ENCODE measurements at regions not wholly inside any gene's neighbourhood (a gene's known extent, or its start where the extent isn't known, plus 50 kb on each side); places are given as distances from the start of the nearest gene placed in this dataset.
"Not testable (repeated sequence)": the region's sequence is repeated elsewhere in the genome, so short reads cannot be mapped to it uniquely, and the experiment has no call there.

GRCh38 chr16:35102780-35103403 lies 1643.5 kb downstream of the TP53TG3F start:
- no peak for DNase-seq (ENCODE audit: low read depth in 4 of 4, low spot score in 1 of 4)

DNA sequence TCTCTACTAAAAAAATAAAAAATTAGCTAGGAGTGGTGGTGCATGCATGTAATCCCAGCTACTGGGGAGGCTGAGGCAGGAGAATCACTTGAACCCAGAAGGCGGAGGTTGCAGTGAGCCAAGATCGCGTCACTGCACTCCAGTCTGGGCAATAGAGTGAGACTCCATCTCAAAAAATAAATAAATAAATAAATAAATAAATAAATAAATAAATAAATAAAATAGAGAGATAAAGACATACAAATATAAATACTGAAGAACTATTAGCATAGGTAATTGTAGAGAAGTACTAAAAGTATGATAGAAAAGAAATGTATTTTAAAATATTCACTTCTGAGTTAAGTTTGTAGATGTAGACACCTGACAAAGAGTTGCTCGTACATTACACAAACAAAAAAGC lies 1652.4 kb downstream of the TP53TG3F start:
- DNase-seq (ENCODE audit: low read depth in 4 of 4, low spot score in 1 of 4): not testable (repeated sequence)

DNA sequence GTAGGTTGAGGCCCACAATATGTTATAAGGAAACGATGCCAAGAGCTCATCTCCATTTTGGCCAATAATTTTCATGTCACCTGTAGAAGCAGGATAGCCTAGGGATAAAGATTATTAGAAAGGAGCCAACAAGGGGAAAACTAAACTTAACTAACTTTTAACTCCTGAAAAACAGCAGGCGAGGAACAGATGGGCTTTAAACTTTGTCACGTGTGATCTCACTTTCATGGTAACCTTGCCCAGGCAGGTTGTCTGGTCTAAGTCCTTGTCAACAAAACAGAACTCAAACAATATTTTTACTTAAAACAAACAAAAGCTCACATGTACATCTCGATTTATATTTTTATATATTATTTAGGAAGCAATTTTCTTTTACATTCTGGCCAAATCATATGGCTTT lies 1672.0 kb downstream of the TP53TG3F start:
- DNase-seq (ENCODE audit: low read depth in 4 of 4, low spot score in 1 of 4): no peak

GRCh38 chr16:35134471-35134870 lies 1675.1 kb downstream of the TP53TG3F start:
- DNase-seq (ENCODE audit: low read depth in 4 of 4, low spot score in 1 of 4): no peak

GRCh38 chr16:35140293-35140986 lies 1681.0 kb downstream of the TP53TG3F start:
- no peak for DNase-seq (ENCODE audit: low read depth in 4 of 4, low spot score in 1 of 4)

DNA sequence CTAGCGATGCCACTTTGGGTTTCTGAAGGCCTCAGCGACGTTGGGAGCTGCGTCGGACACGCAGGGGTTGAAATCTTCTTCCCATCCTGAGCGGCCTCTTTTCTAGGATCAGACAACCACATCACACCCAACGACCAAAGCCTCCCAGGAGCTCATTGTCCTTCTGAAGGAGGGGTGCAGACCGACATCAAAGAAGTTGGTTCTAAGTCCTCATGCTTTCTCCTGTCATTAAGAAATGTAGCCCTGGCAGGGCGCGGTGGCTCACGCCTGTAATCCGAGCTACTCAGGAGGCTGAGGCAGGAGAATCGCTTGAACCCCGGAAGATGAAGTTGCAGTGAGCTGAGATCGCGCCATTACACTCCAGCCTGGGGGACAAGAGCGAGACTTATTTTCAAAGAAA lies 1681.9 kb downstream of the TP53TG3F start:
- DNase-seq (ENCODE audit: low read depth in 4 of 4, low spot score in 1 of 4): no peak

- DNase-seq (ENCODE audit: low read depth in 4 of 4, low spot score in 1 of 4): no peak
Measured at GRCh38 chr16:35142147-35142808, 1682.9 kb downstream of the TP53TG3F start.

DNA sequence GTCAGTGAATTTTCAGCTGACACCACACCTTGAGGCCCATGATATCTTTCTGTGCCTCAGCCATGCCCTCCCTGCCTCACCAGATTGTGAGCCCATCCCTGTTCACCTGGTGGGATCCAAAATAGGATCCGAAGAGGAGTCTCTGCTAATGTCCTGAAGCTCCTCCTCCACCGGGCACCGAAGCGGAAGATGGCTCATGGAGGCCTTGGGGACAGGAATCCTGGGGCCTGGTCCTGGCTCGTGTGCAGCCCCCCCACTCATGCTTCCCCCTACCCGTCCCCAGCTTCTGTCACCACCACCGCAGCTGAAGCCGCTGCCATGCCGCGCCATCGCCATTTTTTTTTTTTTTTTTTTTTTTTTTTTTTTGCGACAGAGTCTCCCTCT lies 1683.4 kb downstream of the TP53TG3F start:
- DNase-seq (ENCODE audit: low read depth in 4 of 4, low spot score in 1 of 4): no peak

DNA sequence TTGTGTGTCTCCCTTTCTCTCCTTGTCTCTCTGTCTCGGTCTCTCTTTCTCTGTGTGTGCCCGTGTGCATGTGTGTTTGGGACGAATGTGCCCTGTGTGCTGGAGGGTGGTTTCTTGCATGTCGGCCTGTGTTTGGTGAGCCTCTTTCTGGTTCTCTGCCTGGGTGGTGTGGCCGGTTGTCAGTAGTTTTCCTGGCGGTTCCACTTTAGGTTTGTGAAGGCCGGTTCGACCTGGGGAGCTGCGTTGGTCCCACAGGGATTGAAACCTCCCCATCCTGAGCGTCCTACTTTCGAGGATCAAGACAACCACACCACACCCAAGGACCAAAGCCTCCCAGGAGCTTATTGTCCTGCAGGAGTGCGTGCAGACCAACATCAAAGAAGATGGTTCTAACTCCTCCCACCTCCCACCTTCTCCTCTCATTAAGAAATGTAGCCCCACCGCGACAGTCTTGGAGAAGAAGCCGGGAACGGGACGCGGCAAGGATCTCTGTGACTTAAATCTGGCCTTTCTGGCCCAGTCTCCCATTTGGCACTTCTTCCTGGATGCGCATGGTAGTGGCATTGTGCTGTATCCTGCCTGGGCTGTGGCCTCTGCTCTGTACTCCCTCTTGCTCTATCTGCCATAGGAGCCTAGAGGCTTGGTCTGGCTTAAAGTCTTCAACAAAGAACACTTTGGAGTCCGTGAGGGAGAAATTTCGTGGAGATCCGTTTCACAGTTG lies 1685.0 kb downstream of the TP53TG3F start:
- DNase-seq (ENCODE audit: low read depth in 4 of 4, low spot score in 1 of 4): no peak

GRCh38 chr16:35146031-35146710 lies 1686.8 kb downstream of the TP53TG3F start:
- no peak for DNase-seq (ENCODE audit: low read depth in 4 of 4, low spot score in 1 of 4)

- DNase-seq (ENCODE audit: low read depth in 4 of 4, low spot score in 1 of 4): no peak
Measured at GRCh38 chr16:35146723-35147458, 1687.5 kb downstream of the TP53TG3F start.

- no peak for DNase-seq (ENCODE audit: low read depth in 4 of 4, low spot score in 1 of 4)
Measured at GRCh38 chr16:35147556-35148504, 1688.4 kb downstream of the TP53TG3F start.

GRCh38 chr16:35148748-35149147 lies 1689.3 kb downstream of the TP53TG3F start:
- no peak for DNase-seq (ENCODE audit: low read depth in 4 of 4, low spot score in 1 of 4)

GRCh38 chr16:35149550-35149949 lies 1690.1 kb downstream of the TP53TG3F start:
- no peak for DNase-seq (ENCODE audit: low read depth in 4 of 4, low spot score in 1 of 4)

GRCh38 chr16:35150805-35151312 lies 1691.4 kb downstream of the TP53TG3F start:
- DNase-seq (ENCODE audit: low read depth in 4 of 4, low spot score in 1 of 4): no peak

DNA sequence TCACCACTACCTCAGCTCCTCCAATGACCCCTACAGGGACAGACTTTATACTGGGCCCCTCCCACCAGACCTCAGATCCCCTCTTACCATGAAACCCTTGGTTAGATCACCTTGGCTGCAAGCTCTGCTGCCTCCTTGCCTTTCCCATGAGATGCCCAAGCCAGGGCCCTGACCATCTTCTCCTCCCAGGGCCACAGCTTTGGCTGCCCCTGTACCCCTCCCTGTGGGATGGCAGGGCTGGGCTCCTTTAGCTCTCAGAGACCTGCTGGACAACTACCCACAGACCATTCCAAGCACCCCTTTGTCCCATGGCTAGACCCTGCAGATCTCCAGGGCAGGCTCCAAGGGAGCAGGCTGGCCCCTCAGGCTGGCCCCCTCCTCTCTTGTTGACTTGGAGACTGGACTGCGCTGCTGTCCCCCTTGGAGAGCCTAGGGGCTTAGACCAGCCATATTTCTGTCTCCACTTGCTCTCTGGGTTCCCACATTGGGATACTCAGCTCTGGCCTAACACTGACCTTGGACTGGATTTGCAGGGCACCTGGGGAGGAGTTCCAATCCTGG lies 1692.7 kb downstream of the TP53TG3F start:
- DNase-seq (ENCODE audit: low read depth in 4 of 4, low spot score in 1 of 4): no peak

- DNase-seq (ENCODE audit: low read depth in 4 of 4, low spot score in 1 of 4): no peak
Measured at GRCh38 chr16:35154627-35155026, 1695.2 kb downstream of the TP53TG3F start.

GRCh38 chr16:35157549-35157948 lies 1698.1 kb downstream of the TP53TG3F start:
- not testable (repeated sequence) for DNase-seq (ENCODE audit: low read depth in 4 of 4, low spot score in 1 of 4)

- DNase-seq (ENCODE audit: low read depth in 4 of 4, low spot score in 1 of 4): not testable (repeated sequence)
Measured at GRCh38 chr16:35169324-35169723, 1709.9 kb downstream of the TP53TG3F start.

All from stimulated activated CD4-positive, alpha-beta T cell treated with anti-CD3 and anti-CD28 coated beads, Interleukin-1b, Interleukin-23, amount 100 ng/mL, for 24 hours (primary cell).